HG02884 (cell line): ENCODE measurements at regions not wholly inside any gene's neighbourhood (a gene's known extent, or its start where the extent isn't known, plus 50 kb on each side); places are given as distances from the start of the nearest gene placed in this dataset.
"Not testable (repeated sequence)": the region's sequence is repeated elsewhere in the genome, so short reads cannot be mapped to it uniquely, and the experiment has no call there.

Experiments used
- ATAC-seq: cut with Tn5 transposase; IDR thresholded peaks from one replicate; pipeline ENCODE4 v1.9.1; 2021; ENCODE audit warnings: mild to moderate bottlenecking, moderate library complexity; ENCODE audit not compliant: unreplicated experiment

DNA sequence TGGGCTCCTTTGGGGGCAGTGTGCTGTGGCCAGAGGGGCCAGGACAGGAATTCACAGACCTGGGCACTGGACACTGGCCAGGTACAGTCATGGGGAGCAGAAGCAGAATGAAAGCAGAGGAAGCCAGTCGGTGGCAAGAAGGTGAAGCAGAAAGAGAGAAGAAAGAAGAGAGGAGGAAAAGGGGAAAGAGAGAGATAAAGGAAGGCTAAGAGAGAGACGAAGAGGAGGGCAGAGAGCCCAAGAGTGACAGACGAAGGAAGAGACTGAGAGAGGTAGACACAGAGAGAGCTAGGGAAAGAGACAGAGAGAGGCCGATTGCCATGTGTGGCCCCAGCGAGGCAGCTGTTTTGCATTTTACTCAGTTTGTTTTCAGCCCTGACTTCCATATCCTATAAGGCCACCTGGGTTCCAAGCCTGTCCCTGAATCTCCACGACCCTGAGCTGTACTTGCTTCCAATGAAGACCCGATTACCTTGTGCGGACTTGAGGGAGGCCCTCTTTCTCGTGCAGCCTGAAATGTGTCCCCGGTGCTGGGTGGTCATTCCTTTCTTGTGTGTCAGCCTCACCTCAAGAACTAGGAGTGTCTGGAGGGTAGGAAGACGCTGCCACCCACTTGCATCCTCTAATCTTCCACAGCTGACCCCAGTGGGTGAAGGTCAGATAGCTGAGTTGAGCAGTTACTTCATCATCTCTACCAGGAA is 73.9 kb downstream of the LSM3 start:
- ATAC-seq = no peak

DNA sequence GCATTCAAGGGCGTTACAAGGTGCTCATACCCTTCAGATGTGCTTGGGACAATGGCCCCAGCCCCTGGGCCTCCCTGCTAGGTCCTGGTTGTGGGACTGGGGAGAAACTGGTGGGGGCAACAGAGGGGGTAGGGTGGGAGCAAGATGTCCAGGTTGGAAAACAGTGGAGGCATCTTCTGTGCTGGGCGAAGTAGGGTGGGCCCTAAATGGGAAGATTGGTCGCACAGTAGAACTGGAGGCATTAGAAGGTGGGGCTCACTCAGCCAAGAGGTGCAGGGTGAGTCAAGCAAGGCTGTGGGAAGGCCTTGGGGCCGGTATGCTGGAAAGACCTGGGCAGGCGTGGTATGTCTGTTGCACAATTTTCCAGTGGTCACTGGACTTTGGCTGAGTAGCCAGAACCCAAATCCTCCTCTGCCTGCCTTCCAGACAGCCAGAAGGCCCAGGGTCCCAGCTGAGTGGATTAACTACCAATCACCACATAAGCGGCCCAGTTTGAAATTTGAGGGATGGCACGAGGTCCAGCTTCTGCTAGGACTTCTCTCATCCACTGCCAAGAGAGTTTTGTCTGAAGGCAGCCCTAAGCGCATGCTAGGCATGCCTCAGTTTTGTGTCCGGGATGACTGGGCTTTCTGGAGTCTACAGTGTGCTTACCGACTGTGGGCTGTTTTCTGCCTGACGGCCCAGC is 74.5 kb downstream of the LSM3 start:
- ATAC-seq = no peak

DNA sequence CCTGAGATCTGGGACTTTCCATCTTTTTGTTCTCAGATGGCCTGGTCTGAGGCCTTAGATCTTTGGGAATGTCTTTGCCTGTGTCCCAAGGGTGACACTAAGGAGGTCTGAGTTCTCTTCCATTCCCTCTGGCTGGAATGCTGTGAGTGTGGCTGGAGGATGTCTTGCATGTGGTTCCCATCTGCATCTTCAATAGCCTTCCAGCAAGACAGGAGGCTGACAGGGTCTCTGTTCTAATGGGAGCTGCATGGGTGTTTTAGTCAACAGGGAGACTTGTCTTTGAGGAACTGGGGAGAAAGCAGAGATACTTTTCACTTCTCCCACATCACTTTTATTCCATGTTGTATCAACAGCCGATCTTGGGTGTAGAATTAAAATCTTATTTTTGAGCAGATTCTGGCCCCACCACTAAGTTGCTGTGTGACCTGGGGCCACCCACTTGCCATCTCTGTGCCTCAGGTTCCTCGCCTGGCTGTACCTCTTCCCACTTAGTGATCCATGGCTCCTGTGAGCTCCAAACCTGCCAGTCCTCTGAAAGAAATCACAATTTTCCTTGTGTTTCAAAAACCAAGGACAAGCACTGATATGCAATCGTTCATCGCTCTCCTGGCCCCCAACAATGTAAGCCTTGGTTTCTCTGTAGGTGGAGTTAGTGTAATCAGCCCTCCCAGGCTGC is 75.2 kb downstream of the LSM3 start:
- no peak for ATAC-seq

DNA sequence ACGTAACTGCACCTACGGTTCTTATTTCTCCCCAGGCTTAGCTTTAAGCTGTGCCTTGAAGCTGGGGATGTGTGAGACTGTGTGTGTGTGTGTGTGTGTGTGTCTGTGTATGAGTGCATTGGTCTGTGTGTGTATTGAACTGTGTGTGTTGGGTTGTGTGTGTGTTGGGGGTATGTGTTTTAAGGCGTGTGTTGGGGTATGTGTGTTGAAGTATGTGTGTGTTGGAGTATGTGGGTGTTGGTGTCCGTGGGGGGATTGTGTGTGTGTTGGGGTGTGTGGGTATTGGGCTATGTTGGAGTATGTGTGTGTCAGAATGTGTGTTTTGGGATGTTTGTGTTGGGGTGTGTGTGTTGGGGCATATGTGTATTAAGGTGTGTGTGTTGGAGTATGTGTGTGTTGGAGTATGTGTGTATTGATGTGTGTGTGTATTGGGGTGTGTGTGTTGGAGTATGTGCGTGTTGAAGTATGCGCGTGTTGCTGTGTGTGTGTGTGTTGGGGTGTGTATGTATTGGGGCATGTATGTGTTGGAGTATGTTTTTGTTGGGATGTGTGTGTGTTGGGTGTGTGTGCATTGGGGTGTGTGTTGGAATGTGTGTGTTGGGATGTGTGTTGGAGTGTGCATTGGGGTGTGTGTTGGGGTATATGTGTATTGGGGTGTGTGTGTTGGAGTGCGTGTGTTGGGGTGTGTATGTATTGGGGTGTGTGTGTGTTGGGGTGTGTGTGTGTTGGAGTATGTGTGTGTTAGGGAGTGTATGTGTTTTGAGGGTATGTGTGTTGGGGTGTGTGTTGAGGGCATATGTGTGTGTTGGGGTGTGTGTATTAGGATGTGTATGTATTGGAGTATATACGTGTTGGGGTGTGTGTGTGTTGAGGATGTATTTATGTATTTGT is 76.4 kb downstream of the LSM3 start:
- ATAC-seq = no peak

DNA sequence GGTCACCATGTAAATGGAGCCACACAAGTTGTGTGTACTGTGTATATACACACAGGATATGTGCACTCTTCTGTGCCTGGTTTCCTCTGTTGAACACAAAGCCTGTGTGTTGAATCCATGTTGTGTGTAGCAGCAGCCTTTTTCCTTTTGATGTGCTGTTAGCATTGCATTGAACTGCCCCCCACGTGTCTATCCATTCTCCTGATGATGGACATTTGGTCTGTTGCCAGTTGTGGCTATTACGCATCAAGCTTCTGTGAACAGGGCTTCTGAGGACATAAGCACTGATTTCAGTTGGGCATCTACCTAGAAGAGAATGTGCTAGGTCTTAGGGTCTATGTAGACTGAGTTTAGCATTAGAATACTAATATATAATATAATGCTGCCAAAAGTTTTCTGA is 77.4 kb downstream of the LSM3 start:
- ATAC-seq = no peak

DNA sequence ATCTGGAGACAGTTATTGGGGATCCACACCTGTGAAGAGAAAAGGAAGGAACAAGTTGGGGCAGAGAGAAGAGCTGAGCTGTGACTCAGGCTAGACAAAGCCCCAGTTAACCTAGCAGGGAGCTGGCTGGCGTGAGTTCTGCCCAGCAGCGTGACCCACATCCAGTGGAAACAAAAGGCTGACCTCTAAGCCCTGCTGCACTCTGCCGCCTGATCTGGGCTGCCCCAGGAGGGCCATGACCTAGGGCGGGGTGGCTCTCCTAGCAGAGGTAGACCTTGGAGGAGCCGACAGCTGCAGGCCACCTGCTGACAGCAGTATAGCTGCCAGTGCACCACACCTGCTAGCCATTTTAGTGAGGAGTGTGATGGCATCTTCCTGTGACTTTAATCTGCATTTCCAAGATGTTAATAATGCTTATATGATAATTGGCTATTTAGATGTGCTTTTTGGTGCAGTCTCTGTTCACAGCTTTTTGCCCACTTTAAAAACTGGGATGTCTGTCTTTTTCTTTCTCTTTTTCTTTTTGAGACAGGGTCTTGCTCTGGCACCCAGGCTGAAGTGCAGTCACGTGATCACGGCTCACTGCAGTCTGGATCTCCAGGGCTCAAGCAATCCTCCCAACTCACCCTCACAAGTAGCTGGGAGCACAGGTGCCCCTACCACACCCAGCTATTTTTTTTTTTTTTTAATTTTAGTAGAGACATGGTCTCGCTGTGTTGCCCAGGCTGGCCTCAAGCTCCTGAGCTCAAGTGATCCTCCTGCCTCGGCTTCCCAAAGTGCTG is 78.1 kb downstream of the LSM3 start:
- no peak for ATAC-seq

DNA sequence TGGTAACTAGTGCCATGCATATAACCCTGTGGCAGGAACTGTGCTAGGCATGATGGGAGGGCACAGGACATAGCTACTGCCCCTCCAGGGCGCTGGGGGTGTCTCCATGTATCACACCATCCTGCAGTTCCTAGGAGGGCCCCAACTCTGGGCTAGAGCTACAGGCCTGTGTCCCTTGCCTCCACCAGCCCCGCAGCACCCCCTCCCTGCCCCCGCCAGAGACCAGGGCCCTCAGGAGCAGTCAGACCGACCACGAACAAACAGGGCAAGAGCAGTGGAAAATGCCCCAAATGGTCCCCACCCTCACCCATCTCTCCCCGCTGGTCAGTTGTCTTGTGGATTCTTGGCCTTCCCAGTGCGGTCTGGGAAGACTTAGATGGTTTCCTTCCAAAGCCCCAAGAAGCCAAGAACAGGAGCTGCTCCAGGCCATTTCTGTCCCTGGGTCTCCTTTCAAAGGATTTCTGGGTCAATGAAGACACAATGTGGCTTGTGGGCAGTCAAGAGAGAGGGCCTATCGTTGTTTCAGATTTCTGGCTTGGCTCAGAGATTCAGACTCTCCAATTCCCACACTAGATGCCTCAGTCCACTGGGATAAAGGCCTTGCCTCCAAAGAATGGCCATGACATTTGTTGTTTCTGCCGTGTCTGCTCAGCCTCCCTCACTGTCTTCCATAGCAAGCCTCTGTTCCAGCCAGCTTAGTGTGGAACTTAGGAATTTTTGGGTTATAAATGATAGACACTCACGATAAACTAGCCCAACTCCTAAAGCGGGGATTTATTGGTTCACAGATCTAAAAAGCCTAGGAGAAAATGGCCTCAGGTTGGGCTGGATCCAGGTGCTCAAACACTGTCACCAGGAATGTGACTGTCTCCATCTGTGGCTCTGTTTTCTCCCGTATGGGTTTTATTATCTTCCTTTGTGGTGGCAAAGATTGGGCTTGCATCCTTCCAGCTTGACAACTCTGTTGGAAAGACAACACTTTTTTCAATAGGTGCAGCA is 80.6 kb downstream of the LSM3 start:
- no peak for ATAC-seq

DNA sequence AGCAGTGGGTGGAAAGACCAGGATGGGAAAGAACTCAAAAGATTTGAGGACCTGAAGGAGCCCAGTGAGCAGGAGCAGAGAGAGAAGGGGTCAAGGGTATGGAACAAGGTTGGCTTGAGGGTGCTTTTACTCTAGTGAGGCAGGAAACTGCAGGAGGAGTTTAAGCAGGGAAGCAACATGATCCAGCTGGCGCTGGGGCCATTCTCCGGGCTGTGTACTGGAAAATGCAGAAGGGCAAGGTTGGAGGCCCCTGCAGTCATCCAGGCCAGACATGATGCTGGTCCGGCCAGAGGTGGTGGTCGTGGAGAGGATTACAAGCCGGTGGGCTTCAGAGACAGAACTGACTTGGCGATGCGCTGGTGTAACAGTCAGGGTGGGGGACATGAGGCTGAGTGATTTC is 81.8 kb downstream of the LSM3 start:
- no peak for ATAC-seq

DNA sequence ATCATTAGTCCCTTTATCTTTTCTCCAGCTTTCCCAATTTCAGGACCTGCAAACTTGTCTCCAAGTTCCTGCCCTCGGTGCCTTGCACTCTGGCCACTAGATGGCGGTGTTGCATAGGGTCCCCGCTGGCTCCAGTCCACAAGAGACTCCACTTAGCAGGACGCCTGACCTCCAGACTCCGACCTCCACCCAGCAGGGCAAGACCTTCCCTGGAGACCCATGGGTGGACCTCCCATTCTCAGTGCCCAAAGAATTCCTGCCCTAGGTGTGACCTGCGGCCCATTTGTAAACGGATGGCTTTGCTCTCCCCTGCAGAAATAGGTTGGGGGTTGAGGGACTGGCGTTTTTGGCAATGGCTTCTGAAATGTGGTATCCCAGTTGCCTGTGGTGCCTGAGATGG is 82.6 kb downstream of the LSM3 start:
- no peak for ATAC-seq

DNA sequence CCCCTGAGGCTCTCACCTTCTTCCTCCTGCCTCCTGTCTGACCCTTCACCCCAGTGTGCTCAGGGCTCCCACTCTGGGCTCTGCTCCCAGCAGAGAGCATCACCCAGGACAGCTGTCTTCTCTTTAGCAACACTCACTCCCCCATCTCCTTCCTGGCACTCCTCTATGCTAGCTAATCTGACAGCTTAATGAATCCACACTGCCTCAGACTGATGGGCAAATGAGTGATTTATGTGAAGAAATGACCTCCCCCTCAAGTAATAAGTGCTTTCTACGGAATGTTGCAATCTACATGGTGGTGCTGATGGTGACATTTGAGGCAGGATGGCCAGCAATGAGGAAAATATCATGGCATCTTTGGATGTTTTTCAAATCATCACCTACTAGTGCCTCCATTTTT is 83.6 kb downstream of the LSM3 start:
- ATAC-seq = no peak

DNA sequence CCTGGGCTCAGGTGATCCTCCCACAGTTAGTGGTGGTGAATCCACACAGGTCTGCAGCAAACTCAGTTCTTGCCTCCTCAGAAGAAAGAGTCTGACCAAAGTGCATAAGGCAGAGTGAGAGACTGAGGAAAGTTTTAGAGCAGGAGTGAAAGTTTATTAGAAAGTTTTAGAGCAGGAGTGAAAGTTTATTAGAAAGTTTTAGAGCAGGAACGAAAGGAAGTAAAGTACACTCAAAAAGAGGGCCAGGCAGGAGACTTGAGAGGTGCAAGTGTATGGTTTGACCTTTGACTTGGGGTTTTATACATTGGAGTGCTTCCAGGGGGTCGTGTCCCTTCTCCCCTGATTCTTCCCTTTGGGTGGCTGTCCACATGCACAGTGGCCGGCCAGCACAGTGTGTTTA is 84.2 kb downstream of the LSM3 start:
- ATAC-seq = no peak

DNA sequence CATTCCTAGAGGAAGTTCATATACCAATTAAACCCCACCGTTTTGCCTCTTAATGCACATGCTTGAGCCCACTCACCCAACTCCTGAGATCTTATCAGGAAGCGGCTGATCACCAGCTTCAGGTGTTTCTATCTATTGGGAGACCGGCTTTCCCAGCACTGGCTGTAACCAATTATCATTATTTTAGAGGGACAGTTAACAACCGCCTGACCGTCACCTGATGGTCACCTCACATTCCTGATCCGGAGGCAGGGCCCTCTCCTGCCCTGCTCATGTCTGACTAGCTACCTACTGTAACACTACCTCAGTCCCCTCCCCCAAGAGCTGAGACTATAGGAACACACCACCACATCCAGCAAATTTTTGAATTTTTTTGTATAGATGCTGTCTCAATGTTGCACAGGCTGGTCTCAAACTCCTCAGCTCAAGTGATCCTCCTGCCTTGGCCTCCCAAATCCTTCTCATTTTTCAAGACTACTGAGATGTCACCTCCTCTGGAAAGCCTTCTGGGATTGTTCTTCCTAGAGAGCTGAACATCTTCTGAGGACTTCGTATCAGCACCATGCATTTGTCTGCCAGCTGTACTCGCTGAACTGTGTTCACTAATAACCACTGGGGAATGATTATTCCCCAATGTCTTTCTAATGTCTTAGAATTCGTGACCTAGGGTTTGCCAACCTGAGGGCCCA is 84.8 kb downstream of the LSM3 start:
- ATAC-seq = no peak

DNA sequence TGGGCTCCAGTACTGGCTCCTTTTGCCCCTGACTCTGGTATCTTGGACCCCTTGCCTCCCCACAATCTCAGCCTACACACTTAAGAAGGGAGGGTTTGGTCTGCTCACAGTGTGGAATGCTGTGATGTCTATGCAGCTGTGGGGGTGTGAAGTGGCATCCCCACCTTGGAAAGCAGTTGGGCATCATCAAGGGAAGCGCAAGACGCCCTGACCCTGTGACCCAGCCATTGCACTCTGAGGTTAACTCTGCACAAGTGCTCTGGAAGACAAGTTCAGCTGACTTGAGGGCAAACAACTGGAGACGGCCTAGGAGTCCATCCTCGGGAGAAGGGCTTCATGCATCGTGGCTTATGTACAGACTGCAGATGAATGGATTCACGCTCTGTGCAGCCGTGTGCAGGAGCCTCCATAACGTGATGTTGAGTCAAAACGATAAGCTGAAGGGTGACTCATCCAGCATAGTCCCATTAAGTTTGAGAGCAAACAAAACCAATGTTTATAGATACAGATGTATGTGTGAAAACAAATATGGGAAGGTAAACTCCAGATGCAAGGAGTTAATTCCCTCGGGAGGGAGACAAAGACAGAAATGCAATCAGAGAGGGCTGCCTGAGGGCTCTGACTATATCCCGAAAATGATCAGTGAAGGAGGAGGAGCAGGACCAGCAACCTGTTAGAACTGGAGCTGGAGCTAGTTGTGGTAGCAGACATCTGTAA is 86.8 kb downstream of the LSM3 start:
- no peak for ATAC-seq

DNA sequence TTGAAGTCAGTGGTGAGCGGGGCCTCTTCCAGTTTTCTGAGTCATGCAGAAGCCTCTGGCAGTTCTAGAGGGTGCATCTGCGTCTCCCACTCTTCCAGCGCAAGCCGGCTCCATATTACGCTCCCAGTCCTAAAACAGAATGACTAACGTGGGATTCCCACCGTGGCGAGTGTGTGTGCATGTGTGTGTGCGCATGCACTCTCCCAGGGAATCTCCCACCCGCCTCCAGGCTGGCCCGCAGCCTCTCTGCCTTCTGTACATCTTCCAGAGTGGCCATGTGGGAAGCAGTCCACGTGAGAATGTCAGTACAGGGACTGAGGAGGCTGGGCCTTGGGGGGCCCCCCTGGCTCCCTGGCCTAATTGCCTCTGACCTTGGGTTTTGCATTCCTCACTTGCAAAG is 87.7 kb downstream of the LSM3 start:
- no peak for ATAC-seq

DNA sequence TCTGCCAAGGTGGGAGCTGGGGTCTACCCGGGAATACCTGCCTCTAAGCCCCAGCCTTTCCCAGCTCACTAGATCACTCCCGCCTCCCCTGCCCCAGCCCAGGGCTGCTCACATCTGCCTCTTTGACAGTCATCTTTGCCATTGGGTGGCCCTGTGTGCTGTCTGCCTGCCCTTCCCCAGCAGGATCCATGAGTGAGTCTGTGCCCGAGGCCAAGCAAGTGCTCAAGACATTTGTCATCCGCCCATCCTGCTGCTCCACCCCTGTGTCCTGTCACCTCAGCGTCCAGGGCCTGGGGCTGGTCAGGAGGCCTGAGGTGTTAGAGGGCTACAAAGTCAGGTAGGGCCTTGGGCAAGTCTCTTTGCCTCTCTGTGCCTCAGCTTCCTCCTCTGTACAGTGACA is 89.4 kb downstream of the LSM3 start:
- no peak for ATAC-seq

DNA sequence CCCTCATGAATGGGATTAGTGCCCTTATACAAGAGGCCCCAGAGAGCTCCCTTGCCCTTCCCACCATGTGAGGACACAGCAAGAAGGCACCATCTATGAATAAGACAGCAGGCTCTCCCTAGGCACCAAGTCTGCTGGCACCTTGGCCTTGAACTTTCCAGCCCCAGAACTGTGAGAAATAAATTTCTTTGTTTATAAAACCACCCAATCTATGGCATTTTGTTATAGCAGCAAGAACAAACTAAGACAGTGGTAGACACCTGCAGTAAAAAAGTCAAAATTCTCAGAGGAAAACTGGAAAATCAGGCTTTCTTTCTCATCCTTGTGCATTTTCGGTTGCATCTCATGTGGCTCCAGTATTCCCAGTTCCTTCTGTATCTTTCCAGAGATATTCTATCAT is 90.3 kb downstream of the LSM3 start:
- ATAC-seq = no peak

DNA sequence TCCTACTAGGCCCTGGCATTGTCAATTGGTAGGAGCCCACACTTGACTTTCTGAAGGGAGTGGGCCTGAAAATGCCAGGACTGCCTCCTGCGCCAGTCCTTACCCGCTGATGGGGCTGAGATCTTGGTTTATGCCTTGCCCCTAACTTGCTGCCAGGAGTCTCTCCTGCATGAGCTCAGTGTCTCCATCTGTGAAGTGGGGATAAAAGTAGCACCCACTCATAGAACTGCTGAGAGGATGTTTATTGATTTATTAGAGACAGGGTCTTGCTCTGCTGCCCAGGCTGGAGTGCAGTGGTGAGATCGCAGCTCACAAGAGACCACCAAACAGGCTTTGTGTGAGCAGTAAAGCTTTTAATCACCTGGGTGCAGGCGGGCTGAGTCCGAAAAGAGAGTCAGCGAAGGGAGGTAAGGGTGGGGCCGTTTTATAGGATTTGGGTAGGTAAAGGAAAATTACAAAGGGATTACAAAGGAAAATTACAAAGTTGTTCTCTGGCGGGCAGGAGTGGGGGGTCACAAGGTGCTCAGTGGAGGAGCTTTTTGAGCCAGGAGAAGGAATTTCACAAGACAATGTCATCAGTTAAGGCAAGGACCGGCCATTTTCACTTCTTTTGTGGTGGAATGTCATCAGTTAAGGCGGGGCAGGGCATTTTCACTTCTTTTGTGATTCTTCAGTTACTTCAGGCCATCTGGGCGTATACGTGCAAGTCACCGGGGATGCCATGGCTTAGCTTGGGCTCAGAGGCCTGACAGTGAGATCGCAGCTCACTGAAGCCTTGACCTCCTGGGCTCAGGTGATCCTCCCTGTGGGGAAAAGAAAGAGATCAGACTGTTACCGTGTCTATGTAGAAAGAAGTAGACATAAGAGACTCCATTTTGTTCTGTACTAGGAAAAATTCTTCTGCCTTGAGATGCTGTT is 93.7 kb downstream of the LSM3 start:
- not testable (repeated sequence) for ATAC-seq
